ENCODE measurements at regions not wholly inside any gene's neighbourhood (a gene's known extent, or its start where the extent isn't known, plus 50 kb on each side); places are given as distances from the start of the nearest gene placed in this dataset.

- H3K27me3 ChIP-seq = no peaks in the 10 kb centered on the region
- no peaks in the 10 kb centered on the region for H3K4me1 ChIP-seq
- no peaks in the 10 kb centered on the region for H3K36me3 ChIP-seq
- no peaks in the 10 kb centered on the region for H3K9me3 ChIP-seq
- 73 to 79% methylated on average over 2 of the region's 2 CpGs for WGBS, 2 donors (ENCODE audit: low coverage in 1 of 2)
- H3K4me3 ChIP-seq = no peak overlapping the region
- H3K27ac ChIP-seq = no peak overlapping the region
- ATAC-seq = no peak
- TF ChIP-seq CTCF (IDR thresholded peaks at IDR 0.05) = no peak
- TF ChIP-seq POLR2AphosphoS5 (IDR thresholded peaks at IDR 0.05) = no peak
- no peak for TF ChIP-seq EP300 (IDR thresholded peaks at IDR 0.05)
- TF ChIP-seq POLR2A (IDR thresholded peaks at IDR 0.05) = no peak
These were observed 328.4 kb downstream of the PRR16 start for GRCh38 chr5:120792477-120792876.

- no peak overlapping the region for H3K4me3 ChIP-seq
- no peaks in the 10 kb centered on the region for H3K4me1 ChIP-seq
- no peaks in the 10 kb centered on the region for H3K27me3 ChIP-seq
- H3K27ac ChIP-seq = no peak overlapping the region
- WGBS, 2 donors (ENCODE audit: low coverage in 1 of 2) = 94 to 100% methylated on average over 1 of the region's 1 CpG
- H3K9me3 ChIP-seq = no peaks in the 10 kb centered on the region
- no peaks in the 10 kb centered on the region for H3K36me3 ChIP-seq
- TF ChIP-seq CTCF (IDR thresholded peaks at IDR 0.05) (no peak), POLR2A (IDR thresholded peaks at IDR 0.05) (no peak), EP300 (IDR thresholded peaks at IDR 0.05) (no peak), POLR2AphosphoS5 (IDR thresholded peaks at IDR 0.05) (no peak)
- no peak for ATAC-seq
These were observed 330.0 kb downstream of the PRR16 start for GRCh38 chr5:120794121-120794520.

GRCh38 chr5:120803282-120803681 lies 339.2 kb downstream of the PRR16 start:
- Histone ChIP-seq H3K36me3 (no peaks in the 10 kb centered on the region), H3K4me3 (no peak overlapping the region), H3K27me3 (no peaks in the 10 kb centered on the region), H3K9me3 (no peaks in the 10 kb centered on the region), H3K27ac (no peak overlapping the region), H3K4me1 (peaks cover 0 to 5% (median 0%) of the 10 kb centered on the region in 3 donors)
- no peak for TF ChIP-seq CTCF (IDR thresholded peaks at IDR 0.05)
- TF ChIP-seq EP300 (IDR thresholded peaks at IDR 0.05) = no peak
- TF ChIP-seq POLR2A (IDR thresholded peaks at IDR 0.05) = no peak
- TF ChIP-seq POLR2AphosphoS5 (IDR thresholded peaks at IDR 0.05) = no peak
- ATAC-seq = no peak
- WGBS, 2 donors (ENCODE audit: low coverage in 1 of 2) = 14 to 21% methylated on average over 1 of the region's 1 CpG

- H3K9me3 ChIP-seq = no peaks in the 10 kb centered on the region
- no peak for ATAC-seq
- no peak overlapping the region for H3K4me3 ChIP-seq
- no peaks in the 10 kb centered on the region for H3K27me3 ChIP-seq
- TF ChIP-seq POLR2A (IDR thresholded peaks at IDR 0.05) (no peak), CTCF (IDR thresholded peaks at IDR 0.05) (no peak), POLR2AphosphoS5 (IDR thresholded peaks at IDR 0.05) (no peak), EP300 (IDR thresholded peaks at IDR 0.05) (no peak)
- WGBS, 2 donors (ENCODE audit: low coverage in 1 of 2) = 29 to 38% methylated on average over 1 to 2 of the region's 2 CpGs
- H3K36me3 ChIP-seq = no peaks in the 10 kb centered on the region
- H3K4me1 ChIP-seq = peaks cover 0 to 5% (median 0%) of the 10 kb centered on the region in 3 donors
- no peak overlapping the region for H3K27ac ChIP-seq
These were observed 341.0 kb downstream of the PRR16 start for GRCh38 chr5:120805131-120805530.

GRCh38 chr5:120806202-120806601 lies 342.1 kb downstream of the PRR16 start:
- Histone ChIP-seq H3K36me3 (no peaks in the 10 kb centered on the region), H3K9me3 (no peaks in the 10 kb centered on the region), H3K27me3 (no peaks in the 10 kb centered on the region), H3K27ac (no peak overlapping the region), H3K4me3 (no peak overlapping the region), H3K4me1 (peaks cover 0 to 5% (median 0%) of the 10 kb centered on the region in 3 donors)
- TF ChIP-seq POLR2A (IDR thresholded peaks at IDR 0.05) = no peak
- TF ChIP-seq EP300 (IDR thresholded peaks at IDR 0.05) = no peak
- no peak for TF ChIP-seq POLR2AphosphoS5 (IDR thresholded peaks at IDR 0.05)
- no peak for TF ChIP-seq CTCF (IDR thresholded peaks at IDR 0.05)
- WGBS, 2 donors (ENCODE audit: low coverage in 1 of 2) = 61 to 87% methylated on average over 2 of the region's 2 CpGs
- no peak for ATAC-seq
